A549 (cell line): ENCODE measurements at regions not wholly inside any gene's neighbourhood (a gene's known extent, or its start where the extent isn't known, plus 50 kb on each side); places are given as distances from the start of the nearest gene placed in this dataset.

ENCODE experiments used
- ATAC-seq, 2 experiments: fragments of 200-7000 bp in 1 of 2; fragments of >200 bp in 1 of 2; cut with Nextera tagmentation in 1 of 2; cut with Tn5 transposase in 1 of 2; 3 replicates each; pipeline versions ENCODE4 v1.8.0 to v1.9.1; 2018 to 2020; ENCODE audit warnings: mild to moderate bottlenecking in 1 of 2, moderate library complexity in 1 of 2
- CTCF ChIA-PET: fragments of 300-600 bp; sonication (Branson Sonifier 250); formaldehyde crosslinking; extraction: SDS; loops from one replicate; lab custom pipeline; 2021; ENCODE audit warnings: antibody characterized with exemption, inconsistent platforms; lab: Yijun Ruan, JAX
- POLR2A ChIA-PET: fragments of 350-600 bp; formaldehyde crosslinking; extraction: SDS; loops from one replicate; lab custom pipeline; 2021; ENCODE audit warnings: antibody characterized with exemption, inconsistent platforms; lab: Yijun Ruan, JAX
- DNase-seq, 2 experiments: peaks; one replicate each; pipeline versions ENCODE4 v3.0.0 to v3.0.0-alpha.2; 2011 to 2016; ENCODE audit warnings: low read depth in 1 of 2, low spot score in 1 of 2
- FAIRE-seq: peaks from 2 replicates; lab custom pipeline; 2011; peaks lifted over from hg19 to GRCh38; lab: Jason Lieb, UNC
- H3K27ac ChIP-seq, 2 experiments: fragments of >200 bp; sonication (Bioruptor Twin); formaldehyde crosslinking; 3 replicates each; pipeline ENCODE4 v1.5.1; 2016 to 2017
- H3K4me1 ChIP-seq: fragments of >200 bp; sonication (Bioruptor Twin); formaldehyde crosslinking; 3 replicates; pipeline ENCODE4 v1.6.1; 2016
- H3K4me2 ChIP-seq: fragments of >200 bp; sonication (Bioruptor Twin); formaldehyde crosslinking; 3 replicates; pipeline ENCODE4 v1.6.1; 2016
- H3K4me3 ChIP-seq: fragments of >200 bp; sonication (Bioruptor Twin); formaldehyde crosslinking; 3 replicates; pipeline ENCODE4 v1.5.1; 2016
- H3K9me3 ChIP-seq: fragments of >200 bp; sonication (Bioruptor Twin); formaldehyde crosslinking; 3 replicates; pipeline ENCODE4 v1.6.1; 2016
- CHD2 ChIP-seq: fragments of 150-350 bp; IDR thresholded peaks from 2 replicates; pipeline ENCODE4 v1.6.1; 2014; ENCODE audit warnings: low read length; ENCODE audit not compliant: partially characterized antibody
- E2F6 ChIP-seq: IDR thresholded peaks from 2 replicates; pipeline ENCODE4 v1.6.1; 2012; ENCODE audit warnings: low read depth, borderline replicate concordance
- EP300 ChIP-seq, 2 experiments: fragments of >200 bp; sonication (Bioruptor Twin); formaldehyde crosslinking; IDR thresholded peaks; 2 replicates in 1 of 2; 3 replicates in 1 of 2; pipeline ENCODE4 v1.6.1; 2016 to 2017
- HMGXB4 ChIP-seq: fragments of 250-450 bp; sonication (Bioruptor Pico); IDR thresholded peaks from 2 replicates; pipeline ENCODE4 v1.5.0; 2021; ENCODE audit warnings: mild to moderate bottlenecking, moderate library complexity, borderline replicate concordance
- HOXB13 ChIP-seq: fragments of 250-450 bp; sonication (Bioruptor Pico); IDR thresholded peaks from 2 replicates; pipeline ENCODE4 v1.5.0; 2020; ENCODE audit warnings: low read depth, mild to moderate bottlenecking, moderate library complexity
- JUN ChIP-seq, 2 experiments: fragments of >200 bp; sonication (Bioruptor Twin); formaldehyde crosslinking; IDR thresholded peaks; 2 replicates in 1 of 2; 3 replicates in 1 of 2; pipeline ENCODE4 v1.6.1; 2016 to 2017
- KDM5A ChIP-seq: fragments of 200-600 bp; sonication (generic); IDR thresholded peaks from 2 replicates; pipeline ENCODE4 v1.6.1; 2016; ENCODE audit warnings: antibody characterized with exemption, mild to moderate bottlenecking
- MAFK ChIP-seq: fragments of 450-650 bp; IDR thresholded peaks from 2 replicates; pipeline ENCODE4 v1.6.1; 2014; ENCODE audit not compliant: partially characterized antibody
- NR3C1 ChIP-seq: fragments of >200 bp; sonication (Bioruptor Twin); formaldehyde crosslinking; IDR thresholded peaks from 3 replicates; pipeline ENCODE4 v1.6.1; 2017
- PHF8 ChIP-seq: fragments of 200-600 bp; sonication (generic); IDR thresholded peaks from 2 replicates; pipeline ENCODE4 v1.6.1; 2016; ENCODE audit warnings: low read depth, mild to moderate bottlenecking, antibody characterized with exemption, moderate library complexity, borderline replicate concordance
- RCOR1 ChIP-seq: fragments of 150-350 bp; IDR thresholded peaks from 2 replicates; pipeline ENCODE4 v1.6.1; 2014; ENCODE audit warnings: antibody characterized with exemption, low read length, low read depth
- REST ChIP-seq: fragments of 200-600 bp; sonication (generic); IDR thresholded peaks from 2 replicates; pipeline ENCODE4 v1.6.1; 2016; ENCODE audit warnings: antibody characterized with exemption, mild to moderate bottlenecking, moderate library complexity
- RFX5 ChIP-seq: fragments of 450-650 bp; IDR thresholded peaks from 2 replicates; pipeline ENCODE4 v1.7.1; 2014; ENCODE audit warnings: antibody characterized with exemption, mild to moderate bottlenecking, moderate library complexity
- RNF2 ChIP-seq: fragments of 200-600 bp; sonication (generic); IDR thresholded peaks from 2 replicates; pipeline ENCODE4 v1.6.1; 2016; ENCODE audit warnings: low read depth, mild to moderate bottlenecking, antibody characterized with exemption, moderate library complexity, borderline replicate concordance
- SMC3 ChIP-seq: fragments of >200 bp; sonication (Bioruptor Twin); formaldehyde crosslinking; IDR thresholded peaks from 3 replicates; pipeline ENCODE4 v1.6.1; 2018; ENCODE audit warnings: inconsistent platforms
- TFCP2L1 ChIP-seq: fragments of 250-450 bp; sonication (Bioruptor Pico); IDR thresholded peaks from 2 replicates; pipeline ENCODE4 v1.5.0; 2021; ENCODE audit warnings: mild to moderate bottlenecking
- ZC3H11A ChIP-seq: fragments of 450-650 bp; IDR thresholded peaks from 2 replicates; pipeline ENCODE4 v1.6.1; 2014; ENCODE audit warnings: antibody characterized with exemption, mild to moderate bottlenecking
- WGBS: methylation state at CpG from one replicate; pipeline ENCODE4 v1.1.6; 2017; ENCODE audit errors: missing lambda C conversion rate; 5-methylcytosine and 5-hydroxymethylcytosine counted together

DNA sequence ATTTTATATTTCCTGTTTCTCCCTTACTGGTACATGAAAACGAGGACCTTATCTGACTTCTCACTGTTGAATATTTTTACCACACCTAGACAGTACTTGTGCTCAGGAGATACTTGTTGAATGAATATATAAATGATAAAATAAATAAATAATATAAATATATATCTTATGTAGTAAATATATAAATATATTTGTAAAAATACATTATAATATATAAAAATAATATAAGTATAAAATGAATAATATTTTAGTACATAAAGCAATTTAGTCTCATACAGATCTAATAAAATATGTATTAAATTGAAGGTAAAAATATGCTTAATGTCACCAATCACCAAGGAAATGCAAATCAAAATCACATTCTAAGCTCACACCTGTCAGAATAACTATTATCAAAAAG lies 360.6 kb downstream of the EFNA5 start:
- no peak for ATAC-seq
- Histone ChIP-seq H3K27ac (no peak overlapping the region), H3K9me3 (no peaks in the 10 kb centered on the region), H3K4me2 (no peak overlapping the region), H3K4me1 (no peaks in the 10 kb centered on the region), H3K4me3 (no peak overlapping the region)
- ChIA-PET POLR2A (no interaction called here), CTCF (no interaction called here)
- DNase-seq = no peak
- TF ChIP-seq EP300 (IDR thresholded peaks at IDR 0.05) = no peak
- TF ChIP-seq REST = no peak
- TF ChIP-seq HMGXB4 = no peak
- TF ChIP-seq KDM5A = no peak
- TF ChIP-seq JUN (IDR thresholded peaks at IDR 0.05) = no peak
- TF ChIP-seq MAFK = no peak
- no peak for TF ChIP-seq ZC3H11A
- no peak for TF ChIP-seq NR3C1
- no peak for FAIRE-seq
- 64% methylated on average over 1 of the region's 1 CpG for WGBS

DNA sequence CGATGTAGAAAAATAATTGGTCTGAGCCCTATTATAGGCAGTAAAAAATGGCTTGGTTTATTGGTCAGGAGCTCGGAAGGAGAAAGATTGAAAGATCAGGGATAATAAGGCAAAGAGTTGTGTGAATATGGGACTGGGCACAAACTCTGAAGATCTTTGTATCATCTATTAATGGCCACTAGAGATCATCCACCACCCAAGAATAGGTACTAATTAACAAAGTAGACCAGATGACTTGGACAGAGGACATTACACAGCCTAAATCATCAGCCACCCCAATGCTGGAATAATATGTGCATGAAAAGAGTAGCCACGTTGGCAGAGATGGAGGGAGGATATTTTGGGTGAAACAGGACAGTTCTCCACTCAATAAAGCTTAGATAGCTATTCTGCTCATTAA lies 364.1 kb downstream of the EFNA5 start:
- no peaks in the 10 kb centered on the region for H3K9me3 ChIP-seq
- TF ChIP-seq RNF2 = no peak
- TF ChIP-seq HMGXB4 = no peak
- TF ChIP-seq EP300 (IDR thresholded peaks at IDR 0.05) = no peak
- no peak for TF ChIP-seq RFX5
- no peak for TF ChIP-seq RCOR1
- no peak for TF ChIP-seq SMC3
- no peak for TF ChIP-seq PHF8
- TF ChIP-seq CHD2 = no peak
- no peak for TF ChIP-seq NR3C1
- no peak for TF ChIP-seq HOXB13 (CRISPR knock-in tag)
- no peak for TF ChIP-seq E2F6
- no peak for TF ChIP-seq TFCP2L1 (CRISPR knock-in tag)
- no peak for TF ChIP-seq JUN (IDR thresholded peaks at IDR 0.05)
- TF ChIP-seq, all 56 proteins: peak for 0
- Histone ChIP-seq H3K4me1 (peaks cover 12% of the 10 kb centered on the region), H3K27ac (no peak overlapping the region), H3K4me3 (no peak overlapping the region), H3K4me2 (no peak overlapping the region)
- WGBS = 58% methylated on average over 3 of the region's 3 CpGs
- DNase-seq (no peak), ATAC-seq (no peak), FAIRE-seq (no peak)
- POLR2A ChIA-PET = no interaction called here
- CTCF ChIA-PET = interaction anchor here (0.6 to 1.0 kb wide), 3 partner anchors 22 to 266 kb away, joined by 3 to 4 read pairs (median 3); no protein-coding TSS in a partner anchor
